BJ (cell line): ENCODE measurements at regions not wholly inside any gene's neighbourhood (a gene's known extent, or its start where the extent isn't known, plus 50 kb on each side); places are given as distances from the start of the nearest gene placed in this dataset.
"Not testable (repeated sequence)": the region's sequence is repeated elsewhere in the genome, so short reads cannot be mapped to it uniquely, and the experiment has no call there.

Source experiments
- CTCF ChIA-PET: fragments of 350-600 bp; formaldehyde crosslinking; extraction: SDS; loops from one replicate; lab custom pipeline; 2021; ENCODE audit warnings: antibody characterized with exemption, inconsistent platforms; lab: Yijun Ruan, JAX
- POLR2A ChIA-PET: fragments of 300-600 bp; sonication (Branson Sonifier 250); formaldehyde crosslinking; extraction: SDS; loops from one replicate; lab custom pipeline; 2021; ENCODE audit warnings: antibody characterized with exemption; lab: Charles Lee
- DNase-seq: peaks from one replicate; pipeline ENCODE4 v3.0.0-alpha.2; 2011; ENCODE audit warnings: low read depth
- H3K27me3 ChIP-seq: 2 replicates; pipeline ENCODE4 v1.6.0; 2011; ENCODE audit warnings: low read length; ENCODE audit not compliant: control insufficient read depth, insufficient read depth
- H3K36me3 ChIP-seq: 2 replicates; pipeline ENCODE4 v1.5.1; 2011; ENCODE audit warnings: low read length; ENCODE audit not compliant: control insufficient read depth, insufficient read depth
- H3K4me3 ChIP-seq: 2 replicates; pipeline ENCODE4 v1.5.1; 2011; ENCODE audit warnings: low read depth, mild to moderate bottlenecking, control low read depth, low read length
- CTCF ChIP-seq: IDR thresholded peaks from 2 replicates; pipeline ENCODE4 v1.5.1; 2011; ENCODE audit warnings: low read depth, mild to moderate bottlenecking, control low read depth, inconsistent platforms, low read length, moderate library complexity; ENCODE audit not compliant: insufficient read depth

- no peaks in the 10 kb centered on the region for H3K36me3 ChIP-seq
- POLR2A ChIA-PET = no interaction called here
Observed at GRCh38 chr5:111963555-111963954, 206.6 kb upstream of the NREP start.

DNA sequence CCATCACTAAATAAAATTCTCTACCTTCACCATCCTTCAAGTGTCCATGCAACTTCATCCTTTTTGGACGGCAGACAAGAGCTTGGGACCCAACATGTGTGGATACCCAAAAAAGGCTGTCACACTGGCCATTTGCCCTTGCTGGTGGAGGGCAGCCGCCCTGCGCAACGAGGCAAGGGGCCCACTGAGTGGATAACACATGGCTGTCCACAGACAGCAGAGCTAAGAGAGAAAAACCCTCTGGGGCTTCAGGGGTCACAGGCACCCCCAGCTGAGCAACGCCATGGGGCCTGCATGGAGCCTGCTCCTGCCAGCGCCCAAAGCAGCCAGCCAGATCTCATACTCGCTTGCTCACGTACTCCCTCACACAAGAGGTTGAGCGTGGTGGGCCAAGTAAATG lies 205.9 kb upstream of the NREP start:
- no peaks in the 10 kb centered on the region for H3K27me3 ChIP-seq
- CTCF ChIA-PET = interaction anchor here (0.9 to 1.2 kb wide), 2 partner anchors 105 to 412 kb away, joined by 3 read pairs; no protein-coding TSS in a partner anchor
- DNase-seq = no peak
- TF ChIP-seq CTCF = no peak
- no peaks in the 10 kb centered on the region for H3K36me3 ChIP-seq
- H3K4me3 ChIP-seq = no peak overlapping the region
- POLR2A ChIA-PET = no interaction called here

More at GRCh38 chr5:111963555-111963954, 206.6 kb upstream of the NREP start:
- CTCF ChIA-PET = interaction anchor here (0.6 to 0.9 kb wide), 2 partner anchors 41 to 413 kb away, joined by 3 read pairs; no protein-coding TSS in a partner anchor
- H3K27me3 ChIP-seq = no peaks in the 10 kb centered on the region
- no peak for TF ChIP-seq CTCF
- DNase-seq = no peak
- no peak overlapping the region for H3K4me3 ChIP-seq

DNA sequence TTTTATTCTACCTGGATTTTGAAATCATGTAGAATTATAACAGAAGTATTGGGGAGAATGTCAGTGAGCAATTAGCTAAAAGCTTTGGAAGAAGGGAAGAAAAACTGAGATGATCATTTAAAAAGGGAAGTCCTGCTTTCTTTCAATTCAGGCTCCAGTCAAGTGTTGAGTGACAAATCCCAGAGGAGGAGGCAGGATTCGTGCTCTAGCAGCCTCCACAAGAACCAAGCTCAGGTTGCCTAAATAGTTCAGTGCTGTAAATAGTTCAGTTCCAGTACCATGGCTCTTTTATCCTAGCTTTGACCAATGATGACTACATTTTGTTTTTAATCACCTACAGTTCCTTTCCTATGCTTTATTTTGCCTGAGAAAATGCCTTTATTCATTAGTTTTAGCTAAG lies 204.9 kb upstream of the NREP start:
- Histone ChIP-seq H3K36me3 (no peaks in the 10 kb centered on the region), H3K4me3 (no peak overlapping the region), H3K27me3 (no peaks in the 10 kb centered on the region)
- ChIA-PET POLR2A (interaction anchor here (0.5 to 1.0 kb wide), 4 partner anchors 15 to 203 kb away, joined by 3 read pairs; no protein-coding TSS in a partner anchor), CTCF (interaction anchor here (1.2 to 1.5 kb wide), 2 partner anchors 104 to 212 kb away, joined by 3 to 4 read pairs; no protein-coding TSS in a partner anchor)
- no peak for DNase-seq
- no peak for TF ChIP-seq CTCF

GRCh38 chr5:111960476-111961215 lies 203.7 kb upstream of the NREP start:
- TF ChIP-seq CTCF = no peak
- CTCF ChIA-PET = interaction anchor here (0.6 to 1.5 kb wide), 2 partner anchors 211 to 455 kb away, joined by 3 to 4 read pairs; no protein-coding TSS in a partner anchor
- H3K36me3 ChIP-seq = no peaks in the 10 kb centered on the region
- H3K27me3 ChIP-seq = no peaks in the 10 kb centered on the region
- POLR2A ChIA-PET = interaction anchor here (0.8 to 1.4 kb wide), 4 partner anchors 29 to 203 kb away, joined by 3 to 4 read pairs (median 3); partner anchors contain the start of gene NREP
- DNase-seq = no peak
- no peak overlapping the region for H3K4me3 ChIP-seq

- Histone ChIP-seq H3K4me3 (no peak overlapping the region), H3K36me3 (no peaks in the 10 kb centered on the region), H3K27me3 (no peaks in the 10 kb centered on the region)
- CTCF ChIA-PET = no interaction called here
- POLR2A ChIA-PET = interaction anchor here (0.7 kb wide), 1 partner anchor 19 kb away, joined by 3 read pairs; no protein-coding TSS in a partner anchor
- TF ChIP-seq CTCF = no peak
- no peak for DNase-seq
Observed at GRCh38 chr5:111958851-111959250, 201.9 kb upstream of the NREP start.

GRCh38 chr5:111956765-111957164 lies 199.8 kb upstream of the NREP start:
- H3K36me3 ChIP-seq, H3K27me3 ChIP-seq, H3K4me3 ChIP-seq, DNase-seq: not testable (repeated sequence)
- ChIA-PET CTCF (interaction anchor here (1.1 kb wide), 1 partner anchor 21 kb away, joined by 3 read pairs; no protein-coding TSS in a partner anchor), POLR2A (interaction anchor here (0.6 kb wide), 1 partner anchor 13 kb away, joined by 4 read pairs; no protein-coding TSS in a partner anchor)
